H9 (cell line): ENCODE measurements at regions not wholly inside any gene's neighbourhood (a gene's known extent, or its start where the extent isn't known, plus 50 kb on each side); places are given as distances from the start of the nearest gene placed in this dataset.

Experiments
- DNase-seq: peaks from one replicate; pipeline ENCODE4 v3.0.0-alpha.2; 2017
- H2AFZ ChIP-seq: one replicate; pipeline ENCODE4 v1.6.1; 2013; ENCODE audit warnings: mild to moderate bottlenecking, low read length, control low read depth, moderate library complexity
- H2AK5ac ChIP-seq: 2 replicates; pipeline ENCODE4 v1.6.1; 2013; ENCODE audit warnings: low read length, control low read depth, mixed read lengths; ENCODE audit not compliant: insufficient read length
- H2BK120ac ChIP-seq: one replicate; pipeline ENCODE4 v1.6.1; 2013; ENCODE audit warnings: low read depth, mild to moderate bottlenecking, low read length, control low read depth, inconsistent platforms; ENCODE audit not compliant: poor library complexity, severe bottlenecking
- H2BK12ac ChIP-seq: 2 replicates; pipeline ENCODE4 v1.6.1; 2013; ENCODE audit warnings: low read length, control low read depth, mixed read lengths, low read depth; ENCODE audit not compliant: insufficient read length
- H2BK15ac ChIP-seq: 2 replicates; pipeline ENCODE4 v1.6.1; 2013; ENCODE audit warnings: low read depth, low read length, control low read depth
- H2BK20ac ChIP-seq: one replicate; pipeline ENCODE4 v1.6.1; 2013; ENCODE audit warnings: low read depth, mild to moderate bottlenecking, low read length, control low read depth, inconsistent platforms; ENCODE audit not compliant: poor library complexity, severe bottlenecking
- H2BK5ac ChIP-seq: 2 replicates; pipeline ENCODE4 v1.6.1; 2013; ENCODE audit warnings: low read length, control low read depth, mixed read lengths; ENCODE audit not compliant: insufficient read length
- H3K14ac ChIP-seq: 2 replicates; pipeline ENCODE4 v1.6.1; 2013; ENCODE audit warnings: low read length, control low read depth; ENCODE audit not compliant: insufficient read depth
- H3K18ac ChIP-seq: 2 replicates; pipeline ENCODE4 v1.6.1; 2013; ENCODE audit warnings: low read depth, mild to moderate bottlenecking, mixed read lengths, low read length, control low read depth; ENCODE audit not compliant: insufficient read length
- H3K23ac ChIP-seq: 2 replicates; pipeline ENCODE4 v1.6.1; 2013; ENCODE audit warnings: low read length, control low read depth, mixed read lengths, low read depth; ENCODE audit not compliant: insufficient read length
- H3K23me2 ChIP-seq: 2 replicates; pipeline ENCODE4 v1.6.1; 2013; ENCODE audit warnings: low read depth, mild to moderate bottlenecking, mixed read lengths, low read length, control low read depth; ENCODE audit not compliant: insufficient read length, poor library complexity, severe bottlenecking
- H3K27ac ChIP-seq: 2 replicates; pipeline ENCODE4 v1.5.1; 2013; ENCODE audit warnings: low read length, control low read depth, mixed read lengths, low read depth; ENCODE audit not compliant: insufficient read length
- H3K27me3 ChIP-seq: 2 replicates; pipeline ENCODE4 v1.6.1; 2013; ENCODE audit warnings: low read length, control low read depth, inconsistent platforms; ENCODE audit not compliant: insufficient read depth
- H3K4ac ChIP-seq: 2 replicates; pipeline ENCODE4 v1.6.1; 2013; ENCODE audit warnings: low read depth, mild to moderate bottlenecking, control low read depth, inconsistent platforms, low read length, moderate library complexity
- H3K4me1 ChIP-seq: 2 replicates; pipeline ENCODE4 v1.6.1; 2013; ENCODE audit warnings: low read length, control low read depth, inconsistent platforms; ENCODE audit not compliant: insufficient read depth
- H3K4me2 ChIP-seq: 2 replicates; pipeline ENCODE4 v1.6.1; 2013; ENCODE audit warnings: low read length, control low read depth, mixed read lengths; ENCODE audit not compliant: insufficient read length, insufficient read depth
- H3K56ac ChIP-seq: 2 replicates; pipeline ENCODE4 v1.6.1; 2013; ENCODE audit warnings: low read depth, mild to moderate bottlenecking, mixed read lengths, low read length, control low read depth; ENCODE audit not compliant: insufficient read length
- H3K79me1 ChIP-seq: 2 replicates; pipeline ENCODE4 v1.6.1; 2013; ENCODE audit warnings: low read depth, mild to moderate bottlenecking, moderate library complexity, low read length, control low read depth, inconsistent platforms; ENCODE audit not compliant: insufficient read depth, poor library complexity, severe bottlenecking
- H3K79me2 ChIP-seq: 2 replicates; pipeline ENCODE4 v1.6.1; 2013; ENCODE audit warnings: low read length, control low read depth, inconsistent platforms; ENCODE audit not compliant: insufficient read depth
- H3K9ac ChIP-seq: 2 replicates; pipeline ENCODE4 v1.6.1; 2013; ENCODE audit warnings: low read length, control low read depth, mixed read lengths; ENCODE audit not compliant: insufficient read length; ENCODE audit errors: extremely low read depth
- H3K9me3 ChIP-seq: one replicate; pipeline ENCODE4 v1.6.1; 2013; ENCODE audit warnings: low read depth, low read length, inconsistent platforms; ENCODE audit not compliant: control insufficient read depth
- H3T11ph ChIP-seq: one replicate; pipeline ENCODE4 v1.6.1; 2013; ENCODE audit warnings: mild to moderate bottlenecking, low read length, control low read depth, inconsistent platforms
- H4K20me1 ChIP-seq: one replicate; pipeline ENCODE4 v1.6.1; 2013; ENCODE audit not compliant: control insufficient read depth, insufficient read length, insufficient read depth
- H4K5ac ChIP-seq: 2 replicates; pipeline ENCODE4 v1.6.1; 2013; ENCODE audit warnings: low read depth, mild to moderate bottlenecking, mixed read lengths, low read length, control low read depth; ENCODE audit not compliant: insufficient read length
- H4K8ac ChIP-seq: replicated peaks from 2 replicates; pipeline ENCODE4 v1.6.1; 2013; ENCODE audit warnings: low read length, control low read depth, mixed read lengths, low read depth; ENCODE audit not compliant: insufficient read length
- H4K91ac ChIP-seq: 2 replicates; pipeline ENCODE4 v1.6.1; 2013; ENCODE audit warnings: low read depth, mild to moderate bottlenecking, moderate library complexity, mixed read lengths, low read length, control low read depth; ENCODE audit not compliant: insufficient read length
- H3K27ac Mint-ChIP-seq, 3 experiments: 2 replicates in 2 of 3; 3 replicates in 1 of 3; pipeline ENCODE4 v1.8.0; 2020 to 2021; ENCODE audit warnings: mixed read lengths in 3 of 3, mild to moderate bottlenecking in 1 of 3, moderate library complexity in 1 of 3
- H3K27me3 Mint-ChIP-seq: 2 replicates; pipeline ENCODE4 v1.8.0; 2021; ENCODE audit warnings: low read depth, mild to moderate bottlenecking, moderate library complexity, mixed read lengths
- H3K36me3 Mint-ChIP-seq, 3 experiments: 2 replicates in 2 of 3; 3 replicates in 1 of 3; pipeline ENCODE4 v1.8.0; 2020 to 2021; ENCODE audit warnings: low read depth in 3 of 3, mixed read lengths in 3 of 3; ENCODE audit not compliant: insufficient read depth in 1 of 3
- H3K4me1 Mint-ChIP-seq, 2 experiments: 2 replicates each; pipeline ENCODE4 v1.8.0; 2020; ENCODE audit warnings: mixed read lengths in 2 of 2
- H3K4me3 Mint-ChIP-seq, 2 experiments: 2 replicates in 1 of 2; 3 replicates in 1 of 2; pipeline ENCODE4 v1.8.0; 2020 to 2021; ENCODE audit warnings: mild to moderate bottlenecking in 2 of 2, mixed read lengths in 2 of 2, moderate library complexity in 1 of 2
- H3K9me3 Mint-ChIP-seq, 2 experiments: 2 replicates in 1 of 2; 3 replicates in 1 of 2; pipeline ENCODE4 v1.8.0; 2020; ENCODE audit warnings: mild to moderate bottlenecking in 2 of 2, mixed read lengths in 2 of 2, moderate library complexity in 1 of 2
- CTCF ChIP-seq: fragments of 200-600 bp; sonication (generic); conservative IDR thresholded peaks from 3 replicates; pipeline ENCODE4 v1.8.0; 2021; ENCODE audit warnings: antibody characterized with exemption, mild to moderate bottlenecking
- WGBS: extraction: QIAGEN DNeasy Blood & Tissue Kit; methylation state at CpG from one replicate; pipeline ENCODE4 v1.1.7; 2013; ENCODE audit warnings: missing lambda C conversion rate, low lambda C conversion rate, mixed read lengths; ENCODE audit not compliant: insufficient read length; ENCODE audit errors: extremely low coverage; 5-methylcytosine and 5-hydroxymethylcytosine counted together

GRCh38 chr7:37578350-37578749, 105.2 kb upstream of the GPR141 start:
- Histone ChIP-seq H3K79me1 (no peaks in the 10 kb centered on the region), H2AK5ac (no peak overlapping the region), H2BK12ac (no peak overlapping the region), H2BK5ac (no peak overlapping the region), H2BK120ac (no peak overlapping the region), H2AFZ (no peak overlapping the region), H3K79me2 (no peaks in the 10 kb centered on the region), H3K27me3 (no peaks in the 10 kb centered on the region), H4K91ac (no peak overlapping the region), H3K14ac (no peak overlapping the region), H2BK15ac (no peak overlapping the region), H3K23ac (no peak overlapping the region), H3K27ac (no peak overlapping the region), H3K9ac (no peak overlapping the region), H3K23me2 (no peaks in the 10 kb centered on the region), H2BK20ac (no peak overlapping the region), H4K20me1 (no peaks in the 10 kb centered on the region), H3K9me3 (no peaks in the 10 kb centered on the region), H3K18ac (no peak overlapping the region), H4K5ac (no peak overlapping the region), H3T11ph (no peak overlapping the region), H4K8ac (no peak overlapping the region), H3K4me2 (no peak overlapping the region), H3K4me1 (no peaks in the 10 kb centered on the region), H3K56ac (no peak overlapping the region), H3K4ac (no peak overlapping the region)
- WGBS = no CpG with 5 or more reads among the region's 1 CpG
- H3K27me3 Mint-ChIP-seq = no peaks in the 10 kb centered on the region
- no peak overlapping the region for H3K4me3 Mint-ChIP-seq
- TF ChIP-seq CTCF = no peak
- no peak for DNase-seq
- H3K9me3 Mint-ChIP-seq = no peaks in the 10 kb centered on the region
- H3K36me3 Mint-ChIP-seq = no peaks in the 10 kb centered on the region
- H3K4me1 Mint-ChIP-seq = peaks cover 11 to 16% of the 10 kb centered on the region in 2 experiments
- no peak overlapping the region for H3K27ac Mint-ChIP-seq
